ENCODE measurements at regions not wholly inside any gene's neighbourhood (a gene's known extent, or its start where the extent isn't known, plus 50 kb on each side); places are given as distances from the start of the nearest gene placed in this dataset.

GRCh38 chr4:179977378-179977777 is 2265.8 kb upstream of the TENM3 start:
- no peak overlapping the region for H2AK5ac ChIP-seq (ENCODE audit: low read depth, low read length)
- dilution Hi-C loops (cut with HindIII; ENCODE audit: low sequenced_read_pairs, unreplicated experiment) = no loop called here
- no peak overlapping the region for H2BK120ac ChIP-seq (ENCODE audit: low read depth, low read length)
- H3K14ac ChIP-seq (replicated peaks; ENCODE audit: low read depth, low read length) = no peak overlapping the region
- no peak overlapping the region for H3K27ac ChIP-seq (ENCODE audit: insufficient read depth, low read length)
- no peaks in the 10 kb centered on the region for H3K36me3 ChIP-seq (ENCODE audit: control insufficient read depth, insufficient read depth, low read length)
- no peaks in the 10 kb centered on the region for H3K4me1 ChIP-seq (ENCODE audit: control insufficient read depth, insufficient read depth, low read length)
- BruUV-seq (replicated peaks) = no TSS peak
- no peak overlapping the region for H3K4ac ChIP-seq (ENCODE audit: low read depth, low read length)
- in situ Hi-C loops (cut with MboI; ENCODE audit: low sequenced_read_pairs) = no loop called here
- TF ChIP-seq MXI1 (IDR thresholded peaks at IDR 0.05; ENCODE audit: borderline replicate concordance, low read depth, low read length) (no peak), POLR2A (IDR thresholded peaks at IDR 0.05; ENCODE audit: low read depth, low read length) (no peak), RAD21 (IDR thresholded peaks at IDR 0.05; ENCODE audit: low read length) (no peak), FOS (IDR thresholded peaks at IDR 0.05; ENCODE audit: low read depth, low read length) (no peak), MAZ (IDR thresholded peaks at IDR 0.05; ENCODE audit: borderline replicate concordance, low read depth, low read length) (no peak), USF2 (IDR thresholded peaks at IDR 0.05; ENCODE audit: low read depth, low read length) (no peak), NFE2L2 (IDR thresholded peaks at IDR 0.05; ENCODE audit: low read depth, low read length) (no peak), CEBPB (IDR thresholded peaks at IDR 0.05; ENCODE audit: low read depth, low read length) (no peak), RFX5 (IDR thresholded peaks at IDR 0.05; ENCODE audit: low read depth, low read length) (no peak), RCOR1 (IDR thresholded peaks at IDR 0.05; ENCODE audit: insufficient replicate concordance, low read length) (no peak), MAFK (IDR thresholded peaks at IDR 0.05; ENCODE audit: low read depth, low read length) (no peak), ELK1 (IDR thresholded peaks at IDR 0.05; ENCODE audit: borderline replicate concordance, low read depth, low read length) (no peak), BHLHE40 (IDR thresholded peaks at IDR 0.05; ENCODE audit: low read depth, low read length) (no peak), SMC3 (IDR thresholded peaks at IDR 0.05; ENCODE audit: low read depth, low read length) (no peak), CTCF (conservative IDR thresholded peaks at IDR 0.05; ENCODE audit: low read depth, low read length) (no peak), CHD1 (IDR thresholded peaks at IDR 0.05; ENCODE audit: low read depth, low read length) (no peak)
- H3K4me3 ChIP-seq (ENCODE audit: insufficient read depth, low read depth, low read length) = no peak overlapping the region
- ChIA-PET CTCF (no interaction called here), POLR2A (ENCODE audit: unreplicated experiment) (no interaction called here)
- H3K9ac ChIP-seq (ENCODE audit: low read depth, low read length) = no peak overlapping the region
- no peak overlapping the region for H3K18ac ChIP-seq (ENCODE audit: low read depth, low read length)
- H2BK20ac ChIP-seq (ENCODE audit: low read depth, low read length) = no peak overlapping the region
- no peaks in the 10 kb centered on the region for H3K9me1 ChIP-seq (ENCODE audit: insufficient read depth, low read length)
- H2AK9ac ChIP-seq (replicated peaks; ENCODE audit: low read depth, low read length, poor library complexity) = no peak overlapping the region
- no peak overlapping the region for H3K4me2 ChIP-seq (ENCODE audit: low read depth, low read length)
- H2AFZ ChIP-seq (replicated peaks; ENCODE audit: low read length, poor library complexity) = no peak overlapping the region
- intact Hi-C loops (cut with micrococcal nuclease) = no loop called here
- ATAC-seq (ENCODE audit: low read depth) (no peak), DNase-seq (no peak)
- H4K8ac ChIP-seq (ENCODE audit: low read depth in 2 of 2, low read length in 2 of 2) = no peak overlapping the region
- H3K27me3 ChIP-seq (ENCODE audit: control insufficient read depth, insufficient read depth, low read length) = no peaks in the 10 kb centered on the region
- no peak overlapping the region for H3K23ac ChIP-seq (ENCODE audit: low read depth, low read length)
- H3K9me3 ChIP-seq (ENCODE audit: control insufficient read depth, insufficient read depth, low read length) = no peaks in the 10 kb centered on the region; the same call in 1 of the 2 replicates
- H4K5ac ChIP-seq (ENCODE audit: low read depth, low read length) = no peak overlapping the region
- H2BK5ac ChIP-seq (ENCODE audit: low read depth, low read length, poor library complexity, severe bottlenecking) = no peak overlapping the region
- no peak overlapping the region for H2BK15ac ChIP-seq (ENCODE audit: low read depth, low read length)
- H4K91ac ChIP-seq (ENCODE audit: insufficient read depth, low read depth, low read length) = no peak overlapping the region
- no peaks in the 10 kb centered on the region for H3K79me1 ChIP-seq (ENCODE audit: low read depth in 1 of 2, low read length in 2 of 2)
- no peak overlapping the region for H3K56ac ChIP-seq (ENCODE audit: extremely low read depth, insufficient read depth, low read length)
- no peaks in the 10 kb centered on the region for H4K20me1 ChIP-seq (ENCODE audit: insufficient read depth, low read length)

Data from IMR-90 (cell line).